SK-N-SH (cell line): ENCODE measurements at regions not wholly inside any gene's neighbourhood (a gene's known extent, or its start where the extent isn't known, plus 50 kb on each side); places are given as distances from the start of the nearest gene placed in this dataset.

Experiments used
- CTCF ChIA-PET: fragments of 300-600, 350-600 bp; formaldehyde crosslinking; extraction: SDS; loops from one replicate; lab custom pipeline; 2021; lab: Yijun Ruan, JAX
- POLR2A ChIA-PET: fragments of 350-600 bp; sonication (Branson Sonifier 250); formaldehyde crosslinking; extraction: SDS; loops from one replicate; lab custom pipeline; 2020; ENCODE audit warnings: antibody characterized with exemption, inconsistent platforms; lab: Yijun Ruan, JAX
- DNase-seq: peaks from one replicate; pipeline ENCODE4 v3.0.0; 2012
- H2AFZ ChIP-seq: fragments of 200-600 bp; sonication (generic); 2 replicates; pipeline ENCODE4 v1.8.1; 2016; ENCODE audit warnings: antibody characterized with exemption, mild to moderate bottlenecking, low read depth
- H3F3A ChIP-seq: fragments of 200-600 bp; sonication (generic); replicated peaks from 2 replicates; pipeline ENCODE3; 2016; ENCODE audit warnings: antibody characterized with exemption, mild to moderate bottlenecking; ENCODE audit not compliant: insufficient read depth
- H3K27ac ChIP-seq, 2 experiments: fragments of 200-500 bp in 1 of 2; fragments of 200-600 bp in 1 of 2; sonication (Bioruptor generic) in 1 of 2; sonication (generic), shearing (Covaris generic) in 1 of 2; 2 replicates each; pipeline versions ENCODE4 v1.5.1 to v1.6.1; 2014 to 2016; ENCODE audit warnings: low read depth in 2 of 2, inconsistent platforms in 1 of 2, low read length in 1 of 2, mild to moderate bottlenecking in 1 of 2, mixed read lengths in 1 of 2
- H3K27me3 ChIP-seq: fragments of 200-600 bp; sonication (generic), shearing (Covaris generic); 2 replicates; pipeline ENCODE4 v1.6.1; 2016; ENCODE audit warnings: mixed run types; ENCODE audit not compliant: insufficient read depth
- H3K36me3 ChIP-seq, 2 experiments: fragments of 200-500 bp in 1 of 2; fragments of 200-600 bp in 1 of 2; sonication (Bioruptor generic) in 1 of 2; sonication (generic) in 1 of 2; replicated peaks in 1 of 2; 2 replicates each; pipeline versions ENCODE3 to v1.5.1; 2014 to 2016; ENCODE audit warnings: low read length in 1 of 2, mild to moderate bottlenecking in 1 of 2; ENCODE audit not compliant: insufficient read depth in 2 of 2, control insufficient read depth in 1 of 2
- H3K4me1 ChIP-seq, 2 experiments: fragments of 200-500 bp in 1 of 2; fragments of 200-600 bp in 1 of 2; sonication (Bioruptor generic) in 1 of 2; sonication (generic), shearing (Covaris generic) in 1 of 2; 2 replicates each; pipeline versions ENCODE4 v1.5.1 to v1.6.1; 2014 to 2016; ENCODE audit warnings: low read depth in 1 of 2, low read length in 1 of 2, mixed run types in 1 of 2; ENCODE audit not compliant: insufficient read depth in 2 of 2, control insufficient read depth in 1 of 2
- H3K4me2 ChIP-seq: fragments of 200-600 bp; sonication (generic), shearing (Covaris generic); 2 replicates; pipeline ENCODE4 v1.6.1; 2017; ENCODE audit warnings: mixed run types
- H3K4me3 ChIP-seq, 2 experiments: fragments of 200-500 bp in 1 of 2; fragments of 200-600 bp in 1 of 2; sonication (Bioruptor generic) in 1 of 2; sonication (generic), shearing (Covaris generic) in 1 of 2; 2 replicates each; pipeline versions ENCODE4 v1.5.1 to v1.8.1; 2014 to 2016; ENCODE audit warnings: low read depth in 2 of 2, inconsistent platforms in 1 of 2, low read length in 1 of 2, mild to moderate bottlenecking in 1 of 2, mixed read lengths in 1 of 2, moderate library complexity in 1 of 2
- H3K79me2 ChIP-seq: fragments of 200-600 bp; sonication (generic); 2 replicates; pipeline ENCODE4 v1.8.1; 2017; ENCODE audit warnings: mild to moderate bottlenecking; ENCODE audit not compliant: insufficient read depth
- H3K9ac ChIP-seq: fragments of 200-600 bp; sonication (generic); 2 replicates; pipeline ENCODE4 v1.6.1; 2017; ENCODE audit warnings: mixed run types
- H3K9me2 ChIP-seq: fragments of 200-600 bp; sonication (generic); 2 replicates; pipeline ENCODE4 v1.6.1; 2017; ENCODE audit warnings: mixed run types
- H3K9me3 ChIP-seq: fragments of 200-600 bp; sonication (generic); 2 replicates; pipeline ENCODE4 v1.6.1; 2017; ENCODE audit warnings: mixed run types, mild to moderate bottlenecking, moderate library complexity
- H4K20me1 ChIP-seq: fragments of 200-600 bp; sonication (generic); 2 replicates; pipeline ENCODE4 v1.6.1; 2017; ENCODE audit warnings: mild to moderate bottlenecking, mixed run types; ENCODE audit not compliant: insufficient read depth
- CHD2 ChIP-seq: fragments of 150-350 bp; IDR thresholded peaks from 2 replicates; pipeline ENCODE4 v1.6.1; 2018; ENCODE audit warnings: low read length; ENCODE audit not compliant: partially characterized antibody
- EP300 ChIP-seq, 2 experiments: IDR thresholded peaks; 2 replicates each; pipeline versions ENCODE4 v1.4.0 to v1.6.1; 2012; ENCODE audit warnings: borderline replicate concordance in 1 of 2, low read depth in 1 of 2, low read length in 1 of 2
- EZH2phosphoT487 ChIP-seq: fragments of 200-600 bp; sonication (generic); IDR thresholded peaks from 2 replicates; pipeline ENCODE4 v1.6.1; 2017; ENCODE audit warnings: low read depth, mixed run types, mild to moderate bottlenecking, antibody characterized with exemption, moderate library complexity, borderline replicate concordance
- FOXJ3 ChIP-seq: sonication (generic); formaldehyde crosslinking; IDR thresholded peaks from 2 replicates; pipeline ENCODE4 v1.5.1; 2020; ENCODE audit warnings: mild to moderate bottlenecking, missing genetic modification reagents
- FOXM1 ChIP-seq: IDR thresholded peaks from 2 replicates; pipeline ENCODE4 v1.4.0; 2012; ENCODE audit warnings: low read depth, mild to moderate bottlenecking
- GABPA ChIP-seq: IDR thresholded peaks from 2 replicates; pipeline ENCODE4 v1.4.0; 2012; ENCODE audit warnings: low read depth, mild to moderate bottlenecking
- JUND ChIP-seq: IDR thresholded peaks from 2 replicates; pipeline ENCODE4 v1.4.0; 2012
- MXI1 ChIP-seq: IDR thresholded peaks from 2 replicates; pipeline ENCODE4 v1.6.1; 2012; ENCODE audit warnings: mild to moderate bottlenecking, low read depth, low read length, improper control_type of control experiment
- NFIC ChIP-seq: IDR thresholded peaks from 2 replicates; pipeline ENCODE4 v1.4.0; 2012; ENCODE audit warnings: borderline replicate concordance
- NRF1 ChIP-seq: IDR thresholded peaks from 2 replicates; pipeline ENCODE4 v1.6.1; 2012; ENCODE audit warnings: low read depth, mild to moderate bottlenecking, low read length
- POLR2AphosphoS5 ChIP-seq: IDR thresholded peaks from 2 replicates; pipeline ENCODE4 v1.6.1; 2012; ENCODE audit warnings: low read depth, low read length
- RCOR1 ChIP-seq: fragments of 150-350 bp; IDR thresholded peaks from 2 replicates; pipeline ENCODE4 v1.6.1; 2017; ENCODE audit warnings: antibody characterized with exemption, low read length
- SIN3A ChIP-seq: IDR thresholded peaks from 2 replicates; pipeline ENCODE4 v1.6.1; 2012; ENCODE audit warnings: low read depth, mild to moderate bottlenecking, low read length, moderate library complexity, borderline replicate concordance
- TAF1 ChIP-seq: IDR thresholded peaks from 2 replicates; pipeline ENCODE4 v1.6.1; 2012; ENCODE audit warnings: low read depth, mild to moderate bottlenecking, low read length, moderate library complexity, borderline replicate concordance
- TEAD4 ChIP-seq: IDR thresholded peaks from 2 replicates; pipeline ENCODE4 v1.4.0; 2012; ENCODE audit warnings: mild to moderate bottlenecking, borderline replicate concordance; ENCODE audit not compliant: insufficient read depth
- WGBS: methylation state at CpG from one replicate; pipeline ENCODE4 v1.1.6; 2017; ENCODE audit warnings: low lambda C conversion rate; 5-methylcytosine and 5-hydroxymethylcytosine counted together
- TF ChIP-seq, protein P1 (sequence below): IDR thresholded peaks from 2 replicates; pipeline ENCODE4 v1.6.1; 2012; ENCODE audit warnings: mild to moderate bottlenecking, low read depth, low read length, moderate library complexity
- TF ChIP-seq, protein P2 (sequence below): fragments of 200-600 bp; sonication (generic); IDR thresholded peaks from 2 replicates; pipeline ENCODE4 v1.6.1; 2017; ENCODE audit warnings: antibody characterized with exemption, mild to moderate bottlenecking, moderate library complexity
- TF ChIP-seq, protein P3 (sequence below): IDR thresholded peaks from 2 replicates; pipeline ENCODE4; 2012
- TF ChIP-seq, protein P4 (sequence below): fragments of 150-350 bp; IDR thresholded peaks from 2 replicates; pipeline ENCODE4 v1.6.1; 2016; ENCODE audit warnings: mild to moderate bottlenecking, low read depth, low read length
- TF ChIP-seq, protein P5 (sequence below): fragments of 150-350 bp; IDR thresholded peaks from 2 replicates; pipeline ENCODE4 v1.6.1; 2017; ENCODE audit warnings: antibody characterized with exemption, low read length, low read depth, borderline replicate concordance

DNA sequence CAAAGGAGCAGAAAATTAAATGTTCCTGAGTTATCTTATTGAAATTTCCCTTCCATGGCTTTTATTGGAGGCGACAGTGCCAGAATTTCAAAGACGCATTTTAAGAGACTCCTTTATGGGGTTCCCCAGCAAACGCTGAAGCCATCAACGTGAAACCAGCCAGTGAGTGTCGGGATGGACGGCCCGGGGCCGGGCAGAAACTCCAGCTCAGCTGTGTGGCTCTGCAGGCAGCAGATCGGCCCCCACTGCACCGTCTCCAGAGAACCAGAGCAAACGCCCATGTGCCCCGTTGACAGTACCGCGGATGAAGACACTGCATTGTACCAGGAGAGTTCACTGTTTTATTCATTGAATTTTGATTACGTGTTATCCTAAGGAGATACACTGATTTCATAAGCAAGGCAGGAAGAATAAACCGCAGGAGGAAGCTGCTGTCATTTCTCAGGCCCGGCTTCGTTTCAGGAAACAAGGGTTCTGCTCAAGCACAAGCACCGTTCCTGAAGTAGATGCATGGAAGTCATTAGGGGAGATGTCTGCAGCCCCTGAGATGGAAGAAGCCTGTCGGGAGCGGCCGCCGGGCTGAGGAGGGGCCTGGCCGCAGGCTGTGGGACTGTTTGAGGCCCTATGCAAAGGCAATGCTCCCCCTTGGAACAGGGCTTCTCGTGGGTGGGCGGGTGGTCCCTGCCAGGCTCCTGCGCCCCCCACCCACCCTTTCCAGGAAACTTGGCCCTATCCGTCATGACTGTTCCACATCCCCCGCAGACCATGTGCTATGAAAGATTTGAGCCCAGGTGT lies 639.7 kb downstream of the TBC1D22A start:
- H3K79me2 ChIP-seq: no peaks in the 10 kb centered on the region
- no peak overlapping the region for H3K4me3 ChIP-seq
- no peak overlapping the region for H3K27ac ChIP-seq
- H3K9ac ChIP-seq: no peak overlapping the region
- no peak for DNase-seq
- CTCF ChIA-PET: no interaction called here
- H3K9me2 ChIP-seq: no peaks in the 10 kb centered on the region
- 36% methylated on average over 9 of the region's 29 CpGs for WGBS
- no peaks in the 10 kb centered on the region for H3F3A ChIP-seq
- no peaks in the 10 kb centered on the region for H3K9me3 ChIP-seq
- POLR2A ChIA-PET: no interaction called here
- TF ChIP-seq MXI1 (no peak), GABPA (no peak), FOXM1 (no peak), TAF1 (no peak), RCOR1 (no peak), POLR2AphosphoS5 (no peak), EP300 (IDR thresholded peaks at IDR 0.05; ENCODE audit: borderline replicate concordance in 1 of 2, low read depth in 1 of 2, low read length in 1 of 2) (no peak), NFIC (no peak), FOXJ3 (CRISPR knock-in tag) (no peak), SIN3A (no peak), JUND (no peak), EZH2phosphoT487 (no peak), TEAD4 (no peak), NRF1 (no peak), CHD2 (no peak)
- TF ChIP-seq, protein P1, sequence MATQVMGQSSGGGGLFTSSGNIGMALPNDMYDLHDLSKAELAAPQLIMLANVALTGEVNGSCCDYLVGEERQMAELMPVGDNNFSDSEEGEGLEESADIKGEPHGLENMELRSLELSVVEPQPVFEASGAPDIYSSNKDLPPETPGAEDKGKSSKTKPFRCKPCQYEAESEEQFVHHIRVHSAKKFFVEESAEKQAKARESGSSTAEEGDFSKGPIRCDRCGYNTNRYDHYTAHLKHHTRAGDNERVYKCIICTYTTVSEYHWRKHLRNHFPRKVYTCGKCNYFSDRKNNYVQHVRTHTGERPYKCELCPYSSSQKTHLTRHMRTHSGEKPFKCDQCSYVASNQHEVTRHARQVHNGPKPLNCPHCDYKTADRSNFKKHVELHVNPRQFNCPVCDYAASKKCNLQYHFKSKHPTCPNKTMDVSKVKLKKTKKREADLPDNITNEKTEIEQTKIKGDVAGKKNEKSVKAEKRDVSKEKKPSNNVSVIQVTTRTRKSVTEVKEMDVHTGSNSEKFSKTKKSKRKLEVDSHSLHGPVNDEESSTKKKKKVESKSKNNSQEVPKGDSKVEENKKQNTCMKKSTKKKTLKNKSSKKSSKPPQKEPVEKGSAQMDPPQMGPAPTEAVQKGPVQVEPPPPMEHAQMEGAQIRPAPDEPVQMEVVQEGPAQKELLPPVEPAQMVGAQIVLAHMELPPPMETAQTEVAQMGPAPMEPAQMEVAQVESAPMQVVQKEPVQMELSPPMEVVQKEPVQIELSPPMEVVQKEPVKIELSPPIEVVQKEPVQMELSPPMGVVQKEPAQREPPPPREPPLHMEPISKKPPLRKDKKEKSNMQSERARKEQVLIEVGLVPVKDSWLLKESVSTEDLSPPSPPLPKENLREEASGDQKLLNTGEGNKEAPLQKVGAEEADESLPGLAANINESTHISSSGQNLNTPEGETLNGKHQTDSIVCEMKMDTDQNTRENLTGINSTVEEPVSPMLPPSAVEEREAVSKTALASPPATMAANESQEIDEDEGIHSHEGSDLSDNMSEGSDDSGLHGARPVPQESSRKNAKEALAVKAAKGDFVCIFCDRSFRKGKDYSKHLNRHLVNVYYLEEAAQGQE: no peak
- TF ChIP-seq, protein P2, sequence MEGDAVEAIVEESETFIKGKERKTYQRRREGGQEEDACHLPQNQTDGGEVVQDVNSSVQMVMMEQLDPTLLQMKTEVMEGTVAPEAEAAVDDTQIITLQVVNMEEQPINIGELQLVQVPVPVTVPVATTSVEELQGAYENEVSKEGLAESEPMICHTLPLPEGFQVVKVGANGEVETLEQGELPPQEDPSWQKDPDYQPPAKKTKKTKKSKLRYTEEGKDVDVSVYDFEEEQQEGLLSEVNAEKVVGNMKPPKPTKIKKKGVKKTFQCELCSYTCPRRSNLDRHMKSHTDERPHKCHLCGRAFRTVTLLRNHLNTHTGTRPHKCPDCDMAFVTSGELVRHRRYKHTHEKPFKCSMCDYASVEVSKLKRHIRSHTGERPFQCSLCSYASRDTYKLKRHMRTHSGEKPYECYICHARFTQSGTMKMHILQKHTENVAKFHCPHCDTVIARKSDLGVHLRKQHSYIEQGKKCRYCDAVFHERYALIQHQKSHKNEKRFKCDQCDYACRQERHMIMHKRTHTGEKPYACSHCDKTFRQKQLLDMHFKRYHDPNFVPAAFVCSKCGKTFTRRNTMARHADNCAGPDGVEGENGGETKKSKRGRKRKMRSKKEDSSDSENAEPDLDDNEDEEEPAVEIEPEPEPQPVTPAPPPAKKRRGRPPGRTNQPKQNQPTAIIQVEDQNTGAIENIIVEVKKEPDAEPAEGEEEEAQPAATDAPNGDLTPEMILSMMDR: no peak
- TF ChIP-seq, protein P3, sequence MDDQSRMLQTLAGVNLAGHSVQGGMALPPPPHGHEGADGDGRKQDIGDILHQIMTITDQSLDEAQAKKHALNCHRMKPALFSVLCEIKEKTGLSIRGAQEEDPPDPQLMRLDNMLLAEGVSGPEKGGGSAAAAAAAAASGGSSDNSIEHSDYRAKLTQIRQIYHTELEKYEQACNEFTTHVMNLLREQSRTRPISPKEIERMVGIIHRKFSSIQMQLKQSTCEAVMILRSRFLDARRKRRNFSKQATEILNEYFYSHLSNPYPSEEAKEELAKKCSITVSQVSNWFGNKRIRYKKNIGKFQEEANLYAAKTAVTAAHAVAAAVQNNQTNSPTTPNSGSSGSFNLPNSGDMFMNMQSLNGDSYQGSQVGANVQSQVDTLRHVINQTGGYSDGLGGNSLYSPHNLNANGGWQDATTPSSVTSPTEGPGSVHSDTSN: no peak
- TF ChIP-seq, protein P4, sequence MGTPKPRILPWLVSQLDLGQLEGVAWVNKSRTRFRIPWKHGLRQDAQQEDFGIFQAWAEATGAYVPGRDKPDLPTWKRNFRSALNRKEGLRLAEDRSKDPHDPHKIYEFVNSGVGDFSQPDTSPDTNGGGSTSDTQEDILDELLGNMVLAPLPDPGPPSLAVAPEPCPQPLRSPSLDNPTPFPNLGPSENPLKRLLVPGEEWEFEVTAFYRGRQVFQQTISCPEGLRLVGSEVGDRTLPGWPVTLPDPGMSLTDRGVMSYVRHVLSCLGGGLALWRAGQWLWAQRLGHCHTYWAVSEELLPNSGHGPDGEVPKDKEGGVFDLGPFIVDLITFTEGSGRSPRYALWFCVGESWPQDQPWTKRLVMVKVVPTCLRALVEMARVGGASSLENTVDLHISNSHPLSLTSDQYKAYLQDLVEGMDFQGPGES: no peak
- TF ChIP-seq, protein P5, sequence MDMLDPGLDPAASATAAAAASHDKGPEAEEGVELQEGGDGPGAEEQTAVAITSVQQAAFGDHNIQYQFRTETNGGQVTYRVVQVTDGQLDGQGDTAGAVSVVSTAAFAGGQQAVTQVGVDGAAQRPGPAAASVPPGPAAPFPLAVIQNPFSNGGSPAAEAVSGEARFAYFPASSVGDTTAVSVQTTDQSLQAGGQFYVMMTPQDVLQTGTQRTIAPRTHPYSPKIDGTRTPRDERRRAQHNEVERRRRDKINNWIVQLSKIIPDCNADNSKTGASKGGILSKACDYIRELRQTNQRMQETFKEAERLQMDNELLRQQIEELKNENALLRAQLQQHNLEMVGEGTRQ: no peak
- H3K4me2 ChIP-seq: no peak overlapping the region
- H3K4me1 ChIP-seq: no peaks in the 10 kb centered on the region
- H2AFZ ChIP-seq: no peak overlapping the region
- H3K36me3 ChIP-seq: no peaks in the 10 kb centered on the region
- H4K20me1 ChIP-seq: no peaks in the 10 kb centered on the region
- peaks cover 31% of the 10 kb centered on the region; the same call in 1 of the 2 replicates for H3K27me3 ChIP-seq
